HuH-7.5 (cell line): ENCODE measurements at regions not wholly inside any gene's neighbourhood (a gene's known extent, or its start where the extent isn't known, plus 50 kb on each side); places are given as distances from the start of the nearest gene placed in this dataset.
"Not testable (repeated sequence)": the region's sequence is repeated elsewhere in the genome, so short reads cannot be mapped to it uniquely, and the experiment has no call there.

Source experiments
- DNase-seq: peaks from one replicate; pipeline ENCODE4 v3.0.0; 2011; ENCODE audit warnings: low spot score

DNA sequence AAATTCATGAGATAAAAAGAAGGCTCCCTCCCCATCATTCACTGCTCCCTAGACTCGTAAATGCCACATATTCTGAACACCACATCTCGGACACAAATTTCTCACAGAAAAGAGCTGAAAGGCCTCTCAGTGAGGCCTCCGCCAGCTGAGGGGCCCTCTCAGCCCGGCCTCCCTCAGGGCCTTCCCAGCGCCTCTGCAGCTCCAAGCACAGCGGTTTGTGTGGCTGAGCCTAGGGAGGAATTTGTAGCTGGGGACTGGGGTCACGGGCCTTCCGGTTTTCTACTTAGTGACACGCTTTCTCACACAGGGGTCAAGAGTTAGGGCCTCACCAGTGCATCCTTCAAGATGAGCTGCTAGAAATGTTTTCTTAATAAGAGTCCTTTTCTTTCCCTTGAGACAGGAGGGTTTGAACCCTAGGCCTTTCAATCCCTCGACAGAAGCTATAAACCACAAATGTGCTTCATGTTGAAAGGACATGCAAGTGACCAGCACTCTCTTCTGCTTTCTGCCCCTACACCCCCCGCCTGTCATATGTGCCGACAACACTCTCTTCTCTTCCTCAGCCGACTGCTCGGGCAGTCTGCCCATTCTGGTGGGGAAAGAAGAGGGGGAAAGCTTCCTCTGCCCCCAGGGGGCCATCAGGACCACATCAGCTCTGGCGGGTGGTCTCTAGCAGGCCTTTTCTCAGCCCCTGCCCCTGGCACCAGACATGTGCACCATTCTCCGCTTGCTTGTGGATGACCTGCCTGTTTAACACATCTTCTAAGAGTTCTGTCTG lies 104.9 kb downstream of the CHIC2 start:
- DNase-seq: no peak

DNA sequence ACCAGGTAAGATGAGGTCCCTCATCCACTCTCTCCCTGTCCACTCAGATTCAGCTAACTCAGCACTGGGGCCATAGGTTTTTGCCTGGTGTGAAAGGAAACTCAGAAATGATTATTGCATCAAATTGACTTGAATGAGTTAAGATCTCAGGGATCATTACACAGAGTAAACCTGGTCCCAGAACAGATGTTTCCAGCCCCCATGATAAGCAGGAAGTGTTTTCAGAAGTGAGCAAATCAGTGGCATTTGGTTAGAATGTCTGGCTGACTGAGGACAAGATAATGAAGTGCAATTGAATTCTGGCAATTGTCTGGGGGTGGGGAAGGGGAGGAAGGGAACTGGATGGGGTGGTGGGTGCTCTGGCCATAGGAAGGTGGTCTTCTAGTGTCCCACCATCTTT lies 108.0 kb downstream of the CHIC2 start:
- DNase-seq: no peak

DNA sequence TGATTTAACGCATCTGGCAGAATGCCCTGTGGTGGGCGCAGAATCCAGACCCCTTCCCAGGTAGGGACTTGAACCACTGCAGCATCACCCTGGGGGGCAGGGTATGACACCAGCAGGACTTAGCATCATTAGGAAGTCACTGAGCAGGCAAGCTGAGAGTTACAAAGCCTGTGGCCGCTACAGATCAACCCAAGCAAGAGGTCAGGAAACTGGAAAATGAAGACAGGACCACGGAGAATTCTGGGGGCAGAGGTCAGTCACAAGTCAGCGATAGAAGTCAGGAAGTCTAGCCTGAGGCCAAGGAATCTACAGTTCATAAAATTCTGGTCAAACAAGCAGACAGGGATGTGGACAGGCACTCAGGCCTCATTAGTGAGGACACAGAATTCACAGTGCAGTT lies 108.4 kb downstream of the CHIC2 start:
- no peak for DNase-seq

DNA sequence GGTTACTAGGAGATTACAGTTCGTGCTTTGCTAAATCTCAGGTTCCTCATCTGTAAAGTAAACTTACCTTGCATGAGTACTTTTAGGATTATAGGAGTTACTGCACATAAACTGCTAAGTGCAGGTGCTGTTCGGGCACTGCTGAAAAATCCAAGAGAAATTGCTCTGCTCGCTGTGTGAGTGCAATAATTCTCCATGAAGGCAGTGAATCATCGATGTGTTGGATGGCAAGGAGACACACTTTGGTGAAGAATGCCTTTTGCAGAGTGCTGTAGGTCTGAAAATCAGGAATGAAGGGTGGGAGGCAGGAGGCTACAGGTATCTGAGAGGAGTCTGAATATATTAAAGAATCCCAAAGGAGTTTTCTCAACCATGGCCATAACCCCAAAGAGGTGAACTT lies 113.0 kb downstream of the CHIC2 start:
- DNase-seq: no peak

DNA sequence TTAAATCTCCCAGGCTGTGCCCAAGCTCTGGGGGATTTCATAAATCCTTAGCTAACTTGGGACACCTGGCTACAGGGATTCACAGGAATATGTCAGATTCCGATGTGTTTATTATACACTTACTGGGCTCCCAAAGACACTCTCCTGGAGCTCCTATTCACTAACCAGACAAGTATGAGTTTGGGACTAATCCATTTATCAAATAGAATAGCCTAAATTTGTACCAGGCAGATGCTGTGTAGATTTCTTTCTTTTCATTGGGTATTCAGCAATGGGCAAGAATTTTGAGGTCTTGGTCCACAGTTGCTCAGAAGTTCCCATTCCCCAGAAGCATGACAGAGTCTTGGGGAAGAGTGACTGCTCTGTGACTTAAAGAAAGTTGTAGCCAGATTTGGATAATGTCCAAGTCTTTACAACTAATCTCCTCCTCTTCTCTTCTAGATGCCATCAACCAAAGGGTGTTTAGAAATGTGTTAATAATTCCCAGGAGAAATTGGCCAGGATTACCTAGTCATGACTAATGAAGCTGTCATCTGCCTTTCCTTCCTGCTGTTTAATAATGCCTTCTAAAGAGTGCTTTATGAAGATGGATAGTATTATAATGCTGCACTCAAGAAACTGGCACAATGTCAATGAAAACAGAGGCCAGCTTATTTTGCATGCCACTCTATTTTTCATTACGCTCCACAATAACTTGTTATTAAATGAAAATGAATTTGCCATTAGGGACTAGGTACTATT lies 120.9 kb downstream of the CHIC2 start:
- DNase-seq: no peak

DNA sequence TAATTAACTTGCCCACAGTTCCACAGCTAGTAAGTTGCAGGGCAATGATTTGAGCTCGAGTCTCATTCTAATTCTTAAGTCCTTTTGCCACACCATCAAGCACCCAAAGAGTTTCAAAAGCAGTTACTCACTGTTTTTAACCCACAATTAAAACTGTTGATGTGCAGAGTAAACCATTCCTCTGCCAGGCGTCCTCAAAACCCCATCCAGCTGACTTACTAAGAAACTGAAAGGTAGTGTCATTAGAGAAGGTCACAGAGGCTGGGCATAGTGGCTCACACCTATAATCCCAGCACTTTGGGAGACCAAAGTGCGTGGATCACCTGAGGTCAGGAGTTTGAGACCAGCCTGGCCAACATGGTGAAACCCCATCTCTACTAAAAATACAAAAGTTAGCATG lies 121.7 kb downstream of the CHIC2 start:
- no peak for DNase-seq

DNA sequence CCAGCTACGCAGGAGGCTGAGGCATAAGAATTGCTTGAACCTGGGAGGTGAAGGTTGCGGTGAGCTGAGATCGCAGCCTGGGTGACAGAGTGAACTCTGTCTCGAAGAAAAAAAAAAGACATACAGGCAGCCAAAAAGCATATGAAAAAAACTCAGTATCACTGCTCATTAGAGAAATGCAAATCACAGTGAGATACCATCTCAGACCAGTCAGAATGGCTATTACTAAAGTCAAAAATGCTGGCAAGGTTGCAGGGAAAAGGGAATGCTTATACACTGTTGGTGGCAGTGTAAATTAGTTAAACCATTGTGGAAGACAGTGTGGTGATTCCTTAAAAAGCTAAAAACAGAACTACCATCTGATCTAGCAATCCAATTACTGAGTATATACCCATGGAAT lies 123.1 kb downstream of the CHIC2 start:
- no peak for DNase-seq

DNA sequence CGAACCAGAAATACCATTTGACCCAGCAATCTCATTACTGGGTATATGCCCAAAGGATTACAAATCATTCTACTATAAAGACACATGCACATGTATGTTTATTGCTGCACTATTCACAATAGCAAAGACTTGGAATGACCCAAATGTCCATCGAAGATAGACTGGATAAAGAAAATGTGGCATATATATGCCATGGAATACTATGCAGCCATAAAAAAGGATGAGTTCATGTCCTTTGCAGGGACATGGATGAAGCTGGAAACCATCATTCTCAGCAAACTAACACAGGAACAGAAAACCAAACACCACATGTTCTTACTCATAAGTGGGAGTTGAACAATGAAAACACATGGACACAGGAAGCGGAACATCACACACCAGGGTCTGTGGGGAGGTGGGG lies 124.5 kb downstream of the CHIC2 start:
- DNase-seq: not testable (repeated sequence)

DNA sequence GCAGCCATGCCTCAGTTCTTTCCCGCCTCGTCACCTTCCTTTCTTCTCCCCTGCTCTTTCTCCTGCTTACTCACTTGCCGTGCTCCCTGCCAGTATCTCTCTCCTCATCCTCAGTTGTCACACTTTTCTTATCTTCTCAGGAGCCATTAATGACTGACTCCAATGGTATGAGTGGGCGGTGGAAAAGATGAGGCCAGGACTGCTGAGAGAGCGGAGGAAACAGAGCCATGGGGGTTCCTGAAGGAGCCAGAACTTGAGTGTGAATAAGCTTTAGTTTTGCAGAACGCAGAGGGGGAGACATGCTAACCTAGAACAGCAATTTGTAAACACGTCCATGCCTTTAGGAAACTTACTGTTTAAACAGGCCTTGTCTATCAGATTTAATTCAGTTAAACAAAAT lies 126.5 kb downstream of the CHIC2 start:
- DNase-seq: no peak

DNA sequence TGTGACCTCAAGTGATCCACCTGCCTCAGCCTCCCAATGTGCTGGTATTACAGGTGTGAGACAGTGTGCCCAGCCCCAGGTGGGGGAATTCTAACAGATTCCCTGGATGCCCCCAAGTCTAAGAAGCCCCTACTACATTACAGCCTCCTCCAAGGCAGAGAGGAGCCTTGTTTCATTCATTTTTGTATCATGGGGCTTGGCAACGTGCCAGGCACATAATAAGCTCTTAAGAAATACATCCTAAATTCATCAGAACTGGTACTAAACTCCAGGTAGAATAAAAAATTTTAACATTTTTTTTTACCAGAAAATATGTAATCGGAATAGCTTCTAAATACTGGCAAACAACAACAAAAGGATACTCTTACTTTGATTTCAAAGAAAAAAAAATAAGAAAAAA lies 127.1 kb downstream of the CHIC2 start:
- DNase-seq: no peak

DNA sequence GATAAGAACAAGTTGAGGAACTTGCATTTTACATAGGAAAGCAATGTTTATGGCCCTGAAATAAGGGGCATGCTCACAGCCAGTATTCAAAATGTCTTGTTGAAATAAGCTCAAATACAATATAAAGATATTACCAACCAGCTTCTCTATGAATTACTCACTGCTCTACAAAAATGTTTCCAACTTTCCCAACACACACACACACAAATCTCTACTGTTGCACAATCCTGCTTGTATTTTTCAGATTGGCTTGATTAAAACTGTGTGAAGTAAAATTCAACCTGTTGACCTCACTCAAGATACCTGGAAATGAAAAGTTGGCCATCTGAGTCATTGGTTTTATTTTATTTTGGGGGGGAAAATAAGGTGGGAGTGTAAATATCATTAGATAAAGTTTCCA lies 128.6 kb downstream of the CHIC2 start:
- no peak for DNase-seq

DNA sequence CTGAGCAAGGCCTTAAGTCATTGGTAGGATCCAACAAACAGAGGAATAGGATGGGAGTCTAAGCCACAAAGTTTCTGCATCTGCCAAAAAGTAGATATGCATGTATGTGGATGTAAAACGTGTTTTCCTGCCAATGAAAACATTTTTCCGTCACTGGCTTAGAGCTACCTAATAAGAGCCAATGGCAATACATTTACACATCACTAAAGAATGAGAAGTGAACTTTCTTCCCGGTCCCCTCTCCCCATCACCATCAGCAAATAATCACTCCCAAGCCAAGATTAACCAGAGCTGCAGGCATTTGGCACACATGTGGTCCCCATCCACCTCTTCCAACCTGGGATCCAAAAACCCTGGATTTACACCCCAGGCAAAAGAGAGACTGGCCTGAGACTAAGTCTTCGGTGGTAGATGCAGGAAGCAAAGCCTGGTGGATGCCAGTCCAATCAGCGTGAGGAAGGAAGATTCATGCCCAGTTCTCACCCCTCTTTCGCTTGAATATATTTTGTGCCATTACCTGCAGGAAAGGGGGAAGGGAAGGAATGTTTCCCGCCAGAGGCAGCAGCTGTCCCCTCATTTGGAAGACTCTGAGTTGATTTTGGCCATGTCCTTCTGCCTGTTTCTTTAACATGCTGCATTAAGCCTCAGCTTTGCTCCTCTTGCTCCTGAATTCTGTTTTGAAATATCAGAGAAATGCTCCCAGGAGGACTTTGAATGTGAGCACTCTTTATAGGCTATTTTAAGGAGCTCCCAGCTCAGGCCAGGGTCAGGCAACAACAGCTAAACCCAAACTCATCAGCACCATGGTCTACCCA lies 131.4 kb downstream of the CHIC2 start:
- DNase-seq: no peak

DNA sequence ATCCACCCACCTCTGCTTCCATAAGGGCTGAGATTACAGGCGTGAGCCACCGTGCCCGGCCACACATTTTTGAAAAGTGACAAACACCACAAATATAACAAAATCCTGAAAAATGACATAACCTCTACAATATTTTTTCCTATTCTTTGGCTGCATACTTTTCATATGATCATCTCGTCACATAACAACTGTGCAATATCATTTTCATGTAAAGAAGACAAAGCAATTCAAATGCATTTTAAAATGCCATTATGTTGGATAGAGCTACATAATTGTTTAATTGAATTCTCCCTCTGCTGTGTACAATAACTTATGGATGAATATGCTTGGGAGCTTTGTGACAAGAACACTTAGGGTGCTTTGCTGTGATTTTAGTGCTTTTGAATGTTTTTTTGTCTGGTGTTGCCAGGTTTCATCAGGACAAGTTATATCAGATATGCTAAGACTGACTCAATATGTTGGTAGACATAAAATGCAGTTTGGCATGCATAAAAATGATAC lies 132.9 kb downstream of the CHIC2 start:
- DNase-seq: no peak

DNA sequence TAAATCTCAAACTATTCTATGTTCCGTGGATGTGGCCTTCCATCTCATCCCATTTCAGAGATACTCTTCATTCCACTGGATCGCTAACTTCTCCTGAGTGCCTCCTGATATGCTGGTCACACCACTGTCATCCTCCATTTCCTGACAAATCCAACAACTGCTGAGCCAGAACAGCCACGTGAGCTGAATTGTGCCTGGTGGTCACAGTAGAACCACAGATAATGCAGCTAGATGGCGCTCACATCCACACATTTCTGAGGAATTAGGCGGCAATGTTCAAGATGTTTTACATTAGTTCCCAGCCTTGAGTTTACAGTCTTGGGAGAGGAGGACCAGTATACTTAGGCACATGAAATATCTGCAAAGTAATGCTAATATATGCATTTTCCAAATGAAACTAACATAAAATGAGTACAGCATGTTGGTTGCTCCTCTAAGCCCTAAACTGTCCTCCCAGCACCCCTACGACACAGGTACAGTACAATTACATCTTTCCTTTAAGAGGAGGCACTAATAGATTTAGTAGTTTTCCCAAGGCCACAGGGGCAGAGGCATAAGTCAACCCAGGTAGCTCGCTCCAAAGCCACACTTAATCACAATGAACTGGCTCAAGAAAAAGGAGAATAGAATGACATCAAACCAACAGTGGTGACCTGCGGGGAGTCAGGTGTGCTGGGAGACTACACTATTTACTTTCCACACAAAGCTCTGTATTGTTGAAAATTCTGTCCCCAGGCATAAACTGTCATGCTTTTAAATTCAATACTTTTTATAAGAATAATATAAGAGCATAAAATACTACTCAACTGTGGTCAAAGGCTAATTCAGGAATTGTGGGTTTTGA lies 134.2 kb downstream of the CHIC2 start:
- peak; percentile 56 for DNase-seq

DNA sequence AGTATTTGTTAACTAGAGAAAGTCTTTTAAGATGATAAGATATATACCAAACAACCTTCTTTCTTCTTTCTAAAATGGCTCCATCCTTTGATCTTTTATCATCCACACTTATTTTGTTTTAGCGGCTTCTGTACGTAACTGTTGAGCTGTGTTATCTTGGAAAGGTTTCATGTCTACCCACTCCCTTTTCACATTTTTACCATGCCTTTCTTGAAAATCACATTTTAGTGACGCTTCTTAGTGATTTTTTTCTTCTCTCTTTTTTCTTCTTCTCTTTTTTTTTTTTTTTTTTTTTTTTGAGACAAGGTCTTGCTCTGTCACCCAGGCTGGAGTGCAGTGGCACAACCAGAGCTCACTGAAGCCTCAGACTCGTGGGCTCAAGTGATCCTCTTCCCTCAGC lies 135.1 kb downstream of the CHIC2 start:
- no peak for DNase-seq

DNA sequence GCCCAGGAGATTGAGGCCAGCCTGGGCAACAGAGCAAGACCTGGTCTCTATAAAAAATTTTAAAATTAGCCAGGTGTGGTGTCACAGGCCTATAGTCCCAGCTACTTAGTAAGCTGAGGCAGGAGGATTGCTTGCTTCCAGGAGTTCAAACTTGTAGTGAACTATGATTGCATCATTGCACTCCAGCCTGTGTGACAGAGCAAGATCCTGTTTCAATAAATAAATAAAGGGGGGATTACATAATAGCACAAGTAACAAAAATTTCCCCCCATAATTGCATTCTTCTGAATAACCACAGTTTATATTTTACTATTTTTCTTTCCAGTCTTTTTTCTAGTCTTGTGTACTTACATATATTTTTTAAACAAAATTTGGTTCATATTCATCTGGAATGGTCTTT lies 135.6 kb downstream of the CHIC2 start:
- no peak for DNase-seq

DNA sequence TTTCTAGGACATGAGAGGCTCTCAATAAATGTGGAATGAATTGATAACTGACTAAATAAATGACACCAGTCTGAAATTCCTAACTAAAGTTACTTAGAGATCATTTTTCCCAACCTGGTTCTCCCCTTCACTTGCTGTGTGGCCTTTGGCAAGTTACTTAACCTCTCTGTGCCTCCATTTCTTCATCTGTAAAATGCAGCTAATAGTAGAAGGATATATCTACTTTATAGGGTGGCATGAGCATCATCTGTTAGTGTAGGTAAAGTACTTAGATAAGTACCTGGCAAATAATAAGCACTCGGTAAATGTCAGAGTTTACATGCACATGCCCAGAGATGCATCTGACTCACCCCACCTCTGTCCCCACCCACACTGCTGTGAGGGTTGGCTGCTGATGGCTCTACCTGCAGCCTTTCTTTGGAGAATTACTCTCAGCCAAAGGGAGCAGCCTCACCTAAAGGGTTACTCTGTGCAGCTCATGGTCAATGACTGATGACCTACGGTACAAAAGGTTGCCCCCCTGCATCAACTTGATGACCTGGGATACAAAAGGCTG lies 139.3 kb downstream of the CHIC2 start:
- no peak for DNase-seq

DNA sequence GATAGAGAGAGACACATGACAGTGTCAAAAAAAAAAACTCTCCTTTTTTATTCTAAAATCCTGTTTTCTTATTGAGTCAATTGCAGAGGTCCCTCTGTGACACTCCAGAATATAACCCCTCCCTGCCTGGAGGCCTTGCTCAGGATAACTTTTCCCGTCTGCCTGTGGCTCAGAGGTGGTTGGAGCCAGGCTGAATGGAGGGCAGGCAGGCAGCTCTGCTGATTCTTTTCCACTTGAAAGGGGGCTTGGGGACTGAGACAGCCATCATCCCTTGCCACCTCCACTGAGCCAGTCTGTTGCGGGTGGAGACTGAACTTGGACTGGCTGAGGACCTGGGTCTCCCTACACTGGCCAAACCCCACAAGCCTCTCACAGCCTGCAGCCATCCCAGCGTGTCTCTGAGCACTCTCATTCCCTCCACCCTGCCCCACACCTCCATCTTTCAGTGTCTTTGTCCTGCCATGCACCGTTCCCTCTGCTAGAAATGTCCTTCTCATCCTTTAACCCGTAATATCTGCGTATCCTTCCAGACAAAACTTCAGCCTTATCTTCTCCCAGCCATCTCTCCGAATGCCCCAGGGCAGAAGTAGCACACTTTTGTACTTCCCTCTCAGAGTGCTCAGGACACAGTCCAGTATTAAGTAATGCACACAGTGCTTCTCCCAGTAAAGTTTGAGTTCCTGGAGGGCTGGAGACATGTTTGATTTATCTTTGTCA lies 139.9 kb downstream of the CHIC2 start:
- no peak for DNase-seq

DNA sequence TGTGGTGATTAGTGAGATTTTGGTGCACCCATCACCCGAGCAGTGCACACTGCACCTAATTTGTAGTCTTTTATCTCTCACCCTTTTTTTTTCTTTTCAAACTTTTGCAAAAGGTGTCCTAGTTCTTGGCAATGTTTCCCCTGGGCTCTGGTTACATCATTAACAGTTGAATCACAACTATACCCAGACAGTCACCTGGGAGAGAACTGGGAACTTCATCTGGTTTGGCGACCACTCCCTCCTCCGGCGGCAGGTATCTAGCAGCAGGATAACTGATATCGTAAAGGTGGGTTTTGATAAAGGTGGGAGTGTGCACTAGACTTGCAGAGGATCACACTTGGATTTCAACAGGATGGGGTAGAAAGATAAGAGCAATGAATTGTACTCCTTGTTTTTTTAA lies 140.5 kb downstream of the CHIC2 start:
- DNase-seq: no peak

DNA sequence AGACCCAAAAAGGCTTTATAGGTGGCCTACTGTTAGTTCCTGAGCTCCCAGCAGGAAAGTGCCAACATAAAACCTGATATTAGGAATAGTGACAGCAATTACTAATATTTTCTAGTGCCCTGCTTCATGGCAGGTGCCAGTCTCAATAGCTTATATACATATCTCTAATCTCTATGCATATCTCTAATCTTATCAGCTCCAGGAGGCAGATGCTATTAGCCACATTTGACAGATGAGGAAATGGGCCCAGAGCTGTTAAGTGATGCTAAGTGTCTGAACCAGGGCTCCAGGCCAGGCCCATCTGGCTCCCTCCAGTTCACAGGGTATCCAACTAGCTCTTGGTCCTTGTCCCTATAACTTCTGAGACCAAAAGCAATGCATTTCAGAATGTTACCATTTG lies 142.5 kb downstream of the CHIC2 start:
- no peak for DNase-seq

DNA sequence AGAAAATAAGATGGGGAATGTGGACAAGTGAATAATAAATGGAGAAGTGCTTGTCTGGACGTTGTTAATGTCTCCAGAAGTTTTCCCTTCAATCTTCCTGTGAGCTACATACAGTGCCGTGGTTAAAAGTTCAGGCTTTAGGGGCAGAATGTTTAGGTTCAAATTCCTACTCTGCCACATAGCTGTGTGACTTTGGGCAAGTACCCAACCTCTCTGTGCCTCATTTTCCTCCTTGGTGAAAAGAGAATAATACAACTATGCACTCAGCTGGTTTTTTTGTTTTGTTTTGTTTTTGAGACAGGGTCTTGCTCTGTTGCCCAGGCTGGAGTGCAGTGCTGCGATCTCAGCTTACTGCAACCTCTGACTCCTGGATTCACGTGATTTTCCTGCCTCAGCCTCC lies 143.5 kb downstream of the CHIC2 start:
- DNase-seq: no peak
